BJ (cell line): ENCODE measurements at regions not wholly inside any gene's neighbourhood (a gene's known extent, or its start where the extent isn't known, plus 50 kb on each side); places are given as distances from the start of the nearest gene placed in this dataset.

ENCODE experiments used
- CTCF ChIA-PET: fragments of 350-600 bp; formaldehyde crosslinking; extraction: SDS; loops from one replicate; lab custom pipeline; 2021; ENCODE audit warnings: antibody characterized with exemption, inconsistent platforms; lab: Yijun Ruan, JAX
- POLR2A ChIA-PET: fragments of 300-600 bp; sonication (Branson Sonifier 250); formaldehyde crosslinking; extraction: SDS; loops from one replicate; lab custom pipeline; 2021; ENCODE audit warnings: antibody characterized with exemption; lab: Charles Lee
- DNase-seq: peaks from one replicate; pipeline ENCODE4 v3.0.0-alpha.2; 2011; ENCODE audit warnings: low read depth
- H3K27me3 ChIP-seq: 2 replicates; pipeline ENCODE4 v1.6.0; 2011; ENCODE audit warnings: low read length; ENCODE audit not compliant: control insufficient read depth, insufficient read depth
- H3K36me3 ChIP-seq: 2 replicates; pipeline ENCODE4 v1.5.1; 2011; ENCODE audit warnings: low read length; ENCODE audit not compliant: control insufficient read depth, insufficient read depth
- H3K4me3 ChIP-seq: 2 replicates; pipeline ENCODE4 v1.5.1; 2011; ENCODE audit warnings: low read depth, mild to moderate bottlenecking, control low read depth, low read length
- CTCF ChIP-seq: IDR thresholded peaks from 2 replicates; pipeline ENCODE4 v1.5.1; 2011; ENCODE audit warnings: low read depth, mild to moderate bottlenecking, control low read depth, inconsistent platforms, low read length, moderate library complexity; ENCODE audit not compliant: insufficient read depth

GRCh38 chr11:57917632-57918031 lies 106.0 kb upstream of the OR9Q1 start:
- CTCF ChIA-PET = no interaction called here

GRCh38 chr11:57920971-57921370 lies 102.7 kb upstream of the OR9Q1 start:
- no peak for TF ChIP-seq CTCF
- POLR2A ChIA-PET = no interaction called here

More at GRCh38 chr11:57917632-57918031, 106.0 kb upstream of the OR9Q1 start:
- POLR2A ChIA-PET = no interaction called here
- no peaks in the 10 kb centered on the region for H3K36me3 ChIP-seq
- H3K4me3 ChIP-seq = no peak overlapping the region
- no peaks in the 10 kb centered on the region for H3K27me3 ChIP-seq
- TF ChIP-seq CTCF = no peak
- no peak for DNase-seq

GRCh38 chr11:57932105-57932504 lies 91.6 kb upstream of the OR9Q1 start:
- no peaks in the 10 kb centered on the region for H3K36me3 ChIP-seq
- DNase-seq = no peak
- POLR2A ChIA-PET = no interaction called here
- TF ChIP-seq CTCF = no peak
- H3K27me3 ChIP-seq = no peaks in the 10 kb centered on the region
- CTCF ChIA-PET = no interaction called here
- no peak overlapping the region for H3K4me3 ChIP-seq

More at GRCh38 chr11:57920971-57921370, 102.7 kb upstream of the OR9Q1 start:
- Histone ChIP-seq H3K36me3 (no peaks in the 10 kb centered on the region), H3K27me3 (no peaks in the 10 kb centered on the region), H3K4me3 (no peak overlapping the region)
- DNase-seq = no peak
- CTCF ChIA-PET = no interaction called here

- TF ChIP-seq CTCF = no peak
- POLR2A ChIA-PET = no interaction called here
- no peaks in the 10 kb centered on the region for H3K36me3 ChIP-seq
- no peaks in the 10 kb centered on the region for H3K27me3 ChIP-seq
- CTCF ChIA-PET = no interaction called here
- H3K4me3 ChIP-seq = no peak overlapping the region
- no peak for DNase-seq
These were observed 88.2 kb upstream of the OR9Q1 start for GRCh38 chr11:57935402-57936049.

- ChIA-PET CTCF (no interaction called here), POLR2A (no interaction called here)
- no peaks in the 10 kb centered on the region for H3K27me3 ChIP-seq
These were observed 87.6 kb upstream of the OR9Q1 start for GRCh38 chr11:57936050-57936418.

More at GRCh38 chr11:57936050-57936418, 87.6 kb upstream of the OR9Q1 start:
- no peak for TF ChIP-seq CTCF
- no peak for DNase-seq
- Histone ChIP-seq H3K4me3 (no peak overlapping the region), H3K36me3 (no peaks in the 10 kb centered on the region)
